RKO (cell line): ENCODE measurements at regions not wholly inside any gene's neighbourhood (a gene's known extent, or its start where the extent isn't known, plus 50 kb on each side); places are given as distances from the start of the nearest gene placed in this dataset.

Experiments
- DNase-seq: peaks from one replicate; pipeline ENCODE4 v3.0.0-alpha.2; 2016; ENCODE audit warnings: low spot score

DNA sequence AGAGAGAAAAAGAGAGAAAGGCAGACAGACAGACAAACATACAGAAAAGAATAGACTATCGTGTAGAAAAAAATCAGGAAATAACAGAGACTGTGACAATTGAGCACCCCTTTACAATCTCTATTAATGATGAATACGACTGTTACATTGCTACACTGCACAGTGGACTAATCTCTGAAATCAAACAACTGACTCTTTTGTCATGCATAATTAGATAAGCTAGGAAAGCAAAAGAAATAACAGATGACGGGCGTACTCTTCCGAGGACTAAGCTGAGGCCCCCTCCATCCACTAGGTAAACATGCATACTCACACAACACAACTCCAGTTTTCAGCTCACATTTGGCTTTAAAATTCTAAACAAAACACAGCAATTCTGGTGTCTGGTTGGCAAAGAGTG, 267.0 kb downstream of the NOL4 start:
- DNase-seq, result no peak

GRCh38 chr18:33951031-33951430, 273.7 kb downstream of the NOL4 start:
- DNase-seq, result no peak

- DNase-seq, result no peak
Measured at GRCh38 chr18:33946336-33946735, 278.4 kb downstream of the NOL4 start.

GRCh38 chr18:33944493-33944892, 280.2 kb downstream of the NOL4 start:
- DNase-seq, result no peak

GRCh38 chr18:33937270-33937816, 287.4 kb downstream of the NOL4 start:
- DNase-seq, result no peak

- DNase-seq, result no peak
Measured at GRCh38 chr18:33934258-33934657, 290.5 kb downstream of the NOL4 start.

- DNase-seq, result no peak
Measured at GRCh38 chr18:33928231-33928630, 296.5 kb downstream of the NOL4 start.

DNA sequence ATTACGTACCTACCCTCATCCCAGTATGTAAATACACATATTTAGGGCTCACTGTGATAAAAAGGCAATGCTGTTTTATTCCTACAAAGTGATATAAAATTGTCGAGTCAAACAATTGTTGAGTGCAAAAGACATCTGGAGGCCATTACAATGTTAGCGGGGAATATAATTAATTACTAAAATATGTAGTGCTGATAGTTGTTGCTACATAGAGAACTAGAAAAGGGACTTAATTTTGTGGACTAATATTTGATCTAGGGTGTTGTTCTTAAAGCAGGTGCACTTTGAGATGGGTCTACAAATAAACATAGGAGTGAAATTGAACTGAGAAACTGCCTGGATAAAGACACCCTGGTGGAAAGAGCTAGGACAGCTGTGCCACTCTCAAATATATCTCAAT, 300.1 kb downstream of the NOL4 start:
- DNase-seq, result no peak

GRCh38 chr18:33923980-33924379, 300.7 kb downstream of the NOL4 start:
- no peak for DNase-seq

- no peak for DNase-seq
Measured at GRCh38 chr18:33918571-33918970, 306.1 kb downstream of the NOL4 start.

DNA sequence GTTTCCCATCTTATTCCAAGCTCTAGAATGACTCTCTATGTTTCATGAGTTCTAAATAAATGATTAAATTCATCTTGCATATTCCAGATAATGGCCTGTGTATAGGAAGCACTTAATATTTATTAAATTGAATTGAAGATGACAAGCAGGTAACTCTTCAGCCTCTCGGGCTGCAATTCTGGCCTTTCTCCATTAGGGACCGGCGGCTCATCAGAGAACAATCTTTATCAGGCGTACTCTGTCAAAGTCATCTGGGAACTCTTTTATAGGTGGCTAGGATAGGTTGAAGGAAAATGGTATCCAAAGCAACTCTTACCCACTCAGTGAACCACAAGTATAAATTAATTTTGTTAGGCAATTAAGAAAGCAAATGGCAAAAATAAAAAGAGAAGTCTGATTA, 308.5 kb downstream of the NOL4 start:
- no peak for DNase-seq

DNA sequence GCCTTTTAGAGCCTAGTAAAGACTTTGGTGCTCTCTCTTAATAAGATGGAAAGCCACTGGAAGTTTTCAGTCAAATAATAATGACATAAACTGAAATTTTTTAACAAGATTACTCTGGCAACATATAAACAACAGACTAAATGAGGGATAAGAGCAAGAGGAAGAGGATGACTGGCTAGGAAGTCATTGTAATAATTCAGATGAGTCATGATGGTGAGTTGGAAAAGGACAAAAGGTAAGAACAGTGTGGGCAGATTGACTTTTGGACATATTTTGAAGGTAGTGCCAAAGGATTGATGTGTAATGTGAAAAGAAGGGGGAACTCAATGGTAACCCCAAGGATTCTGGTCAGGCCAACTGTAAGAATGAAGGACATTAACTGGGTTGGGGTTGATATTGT, 310.3 kb downstream of the NOL4 start:
- DNase-seq, result peak; percentile 8

- no peak for DNase-seq
Measured at GRCh38 chr18:33906046-33906445, 318.7 kb downstream of the NOL4 start.

DNA sequence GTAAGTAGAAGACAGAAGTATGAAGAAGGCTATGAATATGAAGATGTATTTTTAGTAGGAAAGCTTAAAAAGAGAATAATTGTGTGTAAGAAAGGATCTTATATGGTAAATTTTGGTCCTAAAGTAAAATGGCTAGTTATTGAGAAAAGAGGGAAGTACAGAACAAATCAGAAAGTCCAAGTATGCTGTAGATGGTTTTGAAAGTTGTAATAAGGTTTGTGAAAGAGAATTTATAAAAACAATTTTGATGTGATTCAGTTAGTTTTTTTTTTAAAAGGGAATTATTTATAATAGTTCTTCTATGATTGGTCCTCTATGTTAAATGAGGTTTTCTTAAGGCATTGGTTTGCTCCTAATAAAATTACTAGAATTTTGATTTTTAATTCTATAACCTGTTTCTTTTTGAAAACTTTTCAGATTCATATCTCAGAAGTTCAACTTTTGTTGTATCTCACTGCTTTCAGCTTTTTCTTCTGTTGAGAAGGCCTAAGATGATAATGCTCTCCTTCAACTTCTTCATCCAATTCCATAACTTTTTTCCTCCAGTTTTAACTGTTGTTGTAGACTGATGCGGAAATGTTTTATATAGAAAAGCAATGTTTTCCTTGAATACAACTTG, 322.7 kb downstream of the NOL4 start:
- peak; percentile 2 for DNase-seq

GRCh38 chr18:33900638-33901037, 322.6 kb downstream of the ASXL3 start:
- DNase-seq, result no peak

DNA sequence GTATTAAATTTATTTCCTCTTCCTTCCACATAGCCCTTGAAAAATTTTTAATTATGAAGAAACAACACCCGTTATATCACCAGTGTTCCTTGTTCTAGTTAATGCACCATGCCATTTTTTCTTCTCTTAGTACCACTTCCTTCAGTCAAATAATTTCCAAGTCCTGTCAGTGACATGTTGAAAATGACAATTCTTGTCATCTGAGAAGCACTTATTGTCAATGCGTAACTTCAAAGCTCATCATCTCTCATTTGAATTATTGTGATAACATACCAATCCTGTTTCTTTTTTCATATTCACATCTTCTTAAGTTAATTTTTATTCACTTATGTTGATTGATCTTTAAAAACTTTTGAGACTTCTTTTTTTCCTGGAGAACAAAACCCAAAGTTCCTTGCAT, 320.4 kb downstream of the ASXL3 start:
- DNase-seq, result no peak

DNA sequence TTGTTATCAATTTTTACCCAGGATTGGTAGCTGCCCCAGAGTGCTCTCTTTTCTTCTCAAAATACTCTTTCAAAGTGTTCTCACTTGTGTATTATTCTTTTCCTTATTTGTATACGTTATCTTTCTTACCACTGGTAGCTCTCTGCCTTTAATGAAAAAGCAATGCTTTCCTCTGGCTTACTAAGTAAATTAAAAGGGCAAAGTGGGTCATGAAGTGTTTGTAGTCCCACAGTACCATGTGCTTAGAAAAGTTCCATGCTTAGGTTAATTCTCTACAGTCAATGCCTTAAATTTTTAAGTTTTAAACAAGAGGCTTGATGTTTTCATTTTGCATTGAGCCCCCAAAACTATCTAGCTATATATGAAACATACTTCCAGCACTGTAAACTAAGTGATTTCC, 300.2 kb downstream of the ASXL3 start:
- DNase-seq, result no peak

GRCh38 chr18:33875029-33875565, 297.1 kb downstream of the ASXL3 start:
- no peak for DNase-seq

GRCh38 chr18:33873112-33873511, 295.1 kb downstream of the ASXL3 start:
- no peak for DNase-seq

GRCh38 chr18:33871363-33872025, 293.5 kb downstream of the ASXL3 start:
- DNase-seq, result no peak

DNA sequence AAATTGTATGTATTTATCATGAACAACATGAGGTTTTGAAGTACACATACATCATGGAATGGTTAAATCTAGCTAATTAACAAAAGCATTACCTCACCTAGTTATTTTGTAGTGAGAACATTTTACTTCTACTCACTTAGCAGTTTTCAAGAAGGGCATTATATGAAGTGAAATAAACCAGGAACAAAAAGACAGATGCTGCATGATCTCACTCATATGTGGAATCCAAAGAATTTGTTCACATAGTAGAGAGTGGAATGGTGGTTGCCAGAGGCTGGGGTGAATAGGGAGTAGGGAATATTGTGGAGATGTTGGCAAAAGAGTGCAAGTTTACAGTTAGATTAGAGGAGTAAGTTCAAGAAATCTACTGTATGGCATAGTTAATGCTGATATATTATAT, 292.0 kb downstream of the ASXL3 start:
- no peak for DNase-seq

DNA sequence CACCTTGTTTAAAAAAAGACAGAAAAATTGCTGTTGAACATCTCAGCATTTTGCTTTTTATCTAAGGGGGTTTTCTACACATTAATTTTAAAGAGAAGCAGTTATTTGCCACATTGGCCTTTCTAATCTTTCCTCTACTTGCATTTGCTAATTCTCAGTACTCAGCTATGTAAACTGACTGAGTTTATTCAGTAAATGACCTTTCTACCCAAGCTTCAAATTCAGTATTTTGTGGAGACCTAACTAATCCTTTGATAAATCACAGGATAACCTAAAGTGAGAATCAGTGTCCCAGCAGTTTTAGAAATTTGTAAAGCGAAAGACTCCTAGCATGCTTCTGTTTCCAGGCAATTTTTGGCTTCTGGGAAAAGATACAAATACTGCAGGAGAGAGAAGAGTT, 288.4 kb downstream of the ASXL3 start:
- no peak for DNase-seq

GRCh38 chr18:33863912-33864311, 285.9 kb downstream of the ASXL3 start:
- DNase-seq, result no peak

GRCh38 chr18:33854827-33855139, 276.8 kb downstream of the ASXL3 start:
- no peak for DNase-seq
